Small intestine (tissue), 7 donors: ENCODE measurements at regions not wholly inside any gene's neighbourhood (a gene's known extent, or its start where the extent isn't known, plus 50 kb on each side); places are given as distances from the start of the nearest gene placed in this dataset.

Experiments used
- DNase-seq, 2 donors: peaks; one replicate each; pipeline versions ENCODE4 v3.0.0 to v3.0.0-alpha.2; 2013
- FAIRE-seq: peaks from 2 replicates; lab custom pipeline; 2012; peaks lifted over from hg19 to GRCh38; lab: Jason Lieb, UNC
- H3K27ac ChIP-seq, 3 donors: one replicate each; pipeline ENCODE4 v1.5.1; 2013; ENCODE audit warnings: low read length in 2 of 3, mild to moderate bottlenecking in 2 of 3, control low read depth in 1 of 3, inconsistent platforms in 1 of 3, low read depth in 1 of 3, moderate library complexity in 1 of 3
- H3K27me3 ChIP-seq, 3 donors: one replicate each; pipeline ENCODE4 v1.6.1; 2013; ENCODE audit warnings: low read length in 3 of 3, inconsistent platforms in 1 of 3; ENCODE audit not compliant: control insufficient read depth in 3 of 3, insufficient read depth in 3 of 3
- H3K36me3 ChIP-seq, 3 donors: one replicate each; pipeline ENCODE4 v1.6.1; 2013; ENCODE audit warnings: low read length in 3 of 3, inconsistent platforms in 1 of 3, low read depth in 1 of 3, mild to moderate bottlenecking in 1 of 3, moderate library complexity in 1 of 3; ENCODE audit not compliant: control insufficient read depth in 3 of 3, insufficient read depth in 2 of 3
- H3K4me1 ChIP-seq, 3 donors: one replicate each; pipeline ENCODE4 v1.6.1; 2013; ENCODE audit warnings: low read length in 2 of 3, inconsistent platforms in 1 of 3, low read depth in 1 of 3, mild to moderate bottlenecking in 1 of 3, moderate library complexity in 1 of 3; ENCODE audit not compliant: control insufficient read depth in 3 of 3, insufficient read depth in 2 of 3
- H3K4me3 ChIP-seq, 3 donors: one replicate each; pipeline ENCODE4 v1.5.1; 2013; ENCODE audit warnings: low read length in 3 of 3, control low read depth in 1 of 3, inconsistent platforms in 1 of 3, low read depth in 1 of 3, mild to moderate bottlenecking in 1 of 3, moderate library complexity in 1 of 3
- H3K9me3 ChIP-seq, 2 donors: one replicate each; pipeline ENCODE4 v1.6.1; 2013; ENCODE audit warnings: low read depth in 1 of 2, low read length in 1 of 2; ENCODE audit not compliant: control insufficient read depth in 2 of 2, insufficient read depth in 1 of 2
- WGBS, 3 donors: extraction: QIAGEN DNeasy Blood & Tissue Kit; methylation state at CpG; one replicate each; pipeline ENCODE4 v1.1.7; 2013; 5-methylcytosine and 5-hydroxymethylcytosine counted together
- donor health status: healthy with polysubstance abuse.
- donor health status: control.
- donor health status: control.
- donor health status: Bipolar disorder and iron deficiency.
- donor health status: healthy.

GRCh38 chr9:1456301-1457024 lies 406.3 kb downstream of the DMRT2 start:
- no peaks in the 10 kb centered on the region for H3K27me3 ChIP-seq
- H3K36me3 ChIP-seq: no peaks in the 10 kb centered on the region
- no peak for DNase-seq
- no peaks in the 10 kb centered on the region for H3K9me3 ChIP-seq
- FAIRE-seq: no peak
- no peaks in the 10 kb centered on the region for H3K4me1 ChIP-seq
- 60 to 68% (median 67%) methylated on average over 4 of the region's 4 CpGs for WGBS, 3 donors
- H3K4me3 ChIP-seq: no peak overlapping the region
- H3K27ac ChIP-seq: no peak overlapping the region

- H3K4me1 ChIP-seq: no peaks in the 10 kb centered on the region
- H3K27me3 ChIP-seq: no peaks in the 10 kb centered on the region
- 79 to 87% (median 86%) methylated on average over 2 of the region's 2 CpGs for WGBS, 3 donors
- FAIRE-seq (no peak), DNase-seq (no peak)
- H3K9me3 ChIP-seq: no peaks in the 10 kb centered on the region
- H3K36me3 ChIP-seq: no peaks in the 10 kb centered on the region
- H3K4me3 ChIP-seq: no peak overlapping the region
- H3K27ac ChIP-seq: no peak overlapping the region
Observed at GRCh38 chr9:1457460-1457859, 407.3 kb downstream of the DMRT2 start.

GRCh38 chr9:1458503-1458902 lies 408.3 kb downstream of the DMRT2 start:
- H3K27ac ChIP-seq: no peak overlapping the region
- no peak overlapping the region for H3K4me3 ChIP-seq
- no peaks in the 10 kb centered on the region for H3K36me3 ChIP-seq
- H3K9me3 ChIP-seq: no peaks in the 10 kb centered on the region
- H3K27me3 ChIP-seq: no peaks in the 10 kb centered on the region
- DNase-seq: peak in 1 of 2 donors; percentile 2
- FAIRE-seq: no peak
- H3K4me1 ChIP-seq: no peaks in the 10 kb centered on the region

GRCh38 chr9:1460143-1460769 lies 410.1 kb downstream of the DMRT2 start:
- 57 to 58% (median 57%) methylated on average over 7 of the region's 7 CpGs for WGBS, 3 donors
- H3K4me3 ChIP-seq: no peak overlapping the region
- DNase-seq (no peak), FAIRE-seq (no peak)
- H3K27ac ChIP-seq: no peak overlapping the region
- no peaks in the 10 kb centered on the region for H3K9me3 ChIP-seq
- no peaks in the 10 kb centered on the region for H3K36me3 ChIP-seq
- H3K27me3 ChIP-seq: no peaks in the 10 kb centered on the region
- no peaks in the 10 kb centered on the region for H3K4me1 ChIP-seq

GRCh38 chr9:1461812-1462211 lies 411.7 kb downstream of the DMRT2 start:
- Histone ChIP-seq H3K27ac (no peak overlapping the region), H3K4me1 (no peaks in the 10 kb centered on the region), H3K4me3 (no peak overlapping the region), H3K36me3 (no peaks in the 10 kb centered on the region), H3K27me3 (no peaks in the 10 kb centered on the region), H3K9me3 (no peaks in the 10 kb centered on the region)
- 52 to 75% (median 65%) methylated on average over 4 of the region's 4 CpGs for WGBS, 3 donors
- no peak for DNase-seq
- FAIRE-seq: no peak

GRCh38 chr9:1462626-1463308 lies 412.6 kb downstream of the DMRT2 start:
- DNase-seq (no peak), FAIRE-seq (no peak)
- Histone ChIP-seq H3K4me1 (no peaks in the 10 kb centered on the region), H3K4me3 (no peak overlapping the region), H3K27ac (no peak overlapping the region), H3K9me3 (no peaks in the 10 kb centered on the region), H3K27me3 (no peaks in the 10 kb centered on the region), H3K36me3 (no peaks in the 10 kb centered on the region)
- 27 to 50% (median 47%) methylated on average over 4 of the region's 4 CpGs for WGBS, 3 donors

- FAIRE-seq (no peak), DNase-seq (no peak)
- no peak overlapping the region for H3K4me3 ChIP-seq
- no peaks in the 10 kb centered on the region for H3K9me3 ChIP-seq
- H3K36me3 ChIP-seq: no peaks in the 10 kb centered on the region
- H3K27ac ChIP-seq: no peak overlapping the region
- WGBS, 3 donors: 49 to 70% (median 56%) methylated on average over 1 of the region's 1 CpG
- H3K4me1 ChIP-seq: no peaks in the 10 kb centered on the region
- no peaks in the 10 kb centered on the region for H3K27me3 ChIP-seq
Observed at GRCh38 chr9:1469996-1470395, 419.8 kb downstream of the DMRT2 start.

GRCh38 chr9:1473956-1474634 lies 423.9 kb downstream of the DMRT2 start:
- no peaks in the 10 kb centered on the region for H3K4me1 ChIP-seq

More at GRCh38 chr9:1473956-1474634, 423.9 kb downstream of the DMRT2 start:
- Histone ChIP-seq H3K36me3 (no peaks in the 10 kb centered on the region), H3K27me3 (no peaks in the 10 kb centered on the region), H3K9me3 (no peaks in the 10 kb centered on the region), H3K4me3 (no peak overlapping the region), H3K27ac (no peak overlapping the region)
- no peak for DNase-seq
- no peak for FAIRE-seq
- 29 to 43% (median 33%) methylated on average over 3 of the region's 3 CpGs for WGBS, 3 donors
